K562 (cell line): ENCODE measurements at regions not wholly inside any gene's neighbourhood (a gene's known extent, or its start where the extent isn't known, plus 50 kb on each side); places are given as distances from the start of the nearest gene placed in this dataset.

Experiments used
- CEBPB ChIP-seq: fragments of 450-650 bp; IDR thresholded peaks from 2 replicates; pipeline ENCODE4 v1.6.1; 2016; ENCODE audit warnings: missing genetic modification characterization, missing compliant biosample characterization
- CTCF ChIP-seq, 3 experiments: IDR thresholded peaks in 2 of 3; conservative IDR thresholded peaks in 1 of 3; 2 replicates each; pipeline ENCODE4 v1.5.1; 2011 to 2012; ENCODE audit warnings: low read length in 3 of 3, mild to moderate bottlenecking in 3 of 3, control low read depth in 2 of 3, improper control_type of control experiment in 1 of 3, inconsistent platforms in 1 of 3, low read depth in 1 of 3, mixed read lengths in 1 of 3, moderate library complexity in 1 of 3; ENCODE audit not compliant: insufficient read depth in 2 of 3
- EZH2 ChIP-seq: IDR thresholded peaks from 2 replicates; pipeline ENCODE4 v1.6.1; 2012; ENCODE audit warnings: low read depth, mild to moderate bottlenecking, inconsistent platforms, low read length, borderline replicate concordance
- JUND ChIP-seq, 2 experiments: IDR thresholded peaks; 2 replicates in 1 of 2; 3 replicates in 1 of 2; pipeline ENCODE4 v1.6.1; 2011; ENCODE audit warnings: borderline replicate concordance in 2 of 2, low read depth in 2 of 2, low read length in 2 of 2, improper control_type of control experiment in 1 of 2, missing biosample characterization in 1 of 2, missing genetic modification characterization in 1 of 2, missing genetic modification reagents in 1 of 2
- MYC ChIP-seq, 2 experiments: fragments of 250-450 bp in 1 of 2; sonication (Bioruptor Pico) in 1 of 2; IDR thresholded peaks; 2 replicates each; pipeline versions ENCODE4 v1.5.1 to v1.6.1; 2012 to 2021; ENCODE audit warnings: low read depth in 2 of 2, borderline replicate concordance in 1 of 2, improper control_type of control experiment in 1 of 2, low read length in 1 of 2, mild to moderate bottlenecking in 1 of 2, moderate library complexity in 1 of 2
- RUNX1 ChIP-seq: sonication (generic); IDR thresholded peaks from 2 replicates; pipeline ENCODE4 v1.6.1; 2016; ENCODE audit warnings: antibody characterized with exemption, low read depth
- SMARCC2 ChIP-seq: fragments of 450-650 bp; IDR thresholded peaks from 2 replicates; pipeline ENCODE4 v1.6.1; 2017; ENCODE audit warnings: antibody characterized with exemption, moderate library complexity, mild to moderate bottlenecking, low read depth
- U2AF1 ChIP-seq: fragments of 200-400 bp; formaldehyde crosslinking; optimal IDR thresholded peaks from 2 replicates; pipeline ENCODE3; 2017; ENCODE audit warnings: mild to moderate bottlenecking, low read depth, low read length, moderate library complexity
- ZBTB1 ChIP-seq: sonication (generic); formaldehyde crosslinking; IDR thresholded peaks from 2 replicates; pipeline ENCODE4 v1.8.1; 2023; ENCODE audit warnings: missing genetic modification reagents, low read depth, mild to moderate bottlenecking, borderline replicate concordance
- ZBTB17 ChIP-seq: fragments of 450-650 bp; formaldehyde crosslinking; IDR thresholded peaks from 2 replicates; pipeline ENCODE4 v1.4.0; 2020; ENCODE audit warnings: mild to moderate bottlenecking
- ZNF280B ChIP-seq: fragments of 250-450 bp; sonication (Bioruptor Pico); IDR thresholded peaks from 2 replicates; pipeline ENCODE4 v1.5.1; 2021; ENCODE audit warnings: mild to moderate bottlenecking
- ZNF589 ChIP-seq: fragments of 200-800 bp; sonication (Bioruptor generic); IDR thresholded peaks from 2 replicates; pipeline ENCODE4 v1.6.1; 2016; ENCODE audit warnings: low read depth, missing genetic modification characterization, missing compliant biosample characterization
- ZNF785 ChIP-seq: fragments of 250-450 bp; sonication (Bioruptor Pico); IDR thresholded peaks from 2 replicates; pipeline ENCODE4 v1.4.0; 2020; ENCODE audit warnings: mild to moderate bottlenecking
- TF ChIP-seq, protein P1 (sequence below), 2 experiments: fragments of 450-650 bp in 1 of 2; sonication (generic) in 1 of 2; formaldehyde crosslinking in 1 of 2; IDR thresholded peaks in 1 of 2; conservative IDR thresholded peaks in 1 of 2; 2 replicates each; pipeline versions ENCODE4 v1.6.1 to v1.8.1; 2016 to 2023; ENCODE audit warnings: mild to moderate bottlenecking in 2 of 2, moderate library complexity in 2 of 2, inconsistent platforms in 1 of 2, missing genetic modification reagents in 1 of 2

DNA sequence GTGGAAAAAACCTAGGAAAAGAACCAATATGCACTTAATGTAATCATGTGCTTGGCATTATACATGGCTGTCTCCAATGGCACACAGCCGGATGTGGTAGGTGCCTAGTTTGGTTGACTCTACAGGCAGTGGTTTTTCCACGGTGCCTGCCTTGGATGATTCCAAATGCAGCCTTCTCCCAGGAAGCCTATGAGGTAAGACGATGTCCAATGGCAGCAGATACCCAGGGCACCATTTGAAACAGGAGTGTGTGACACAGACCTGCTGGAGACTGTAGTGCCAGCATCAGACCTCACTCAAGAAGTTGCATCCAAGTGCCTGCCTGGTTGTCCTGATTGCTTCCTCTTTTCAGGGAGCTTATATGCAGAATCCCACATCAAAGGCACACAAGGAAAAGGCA is 88.0 kb upstream of the VASH1 start:
- TF ChIP-seq EZH2 (no peak), RUNX1 (no peak), ZNF589 (CRISPR knock-in tag) (no peak), ZNF280B (CRISPR knock-in tag) (no peak), JUND (IDR thresholded peaks at IDR 0.05; ENCODE audit: borderline replicate concordance, low read depth, low read length) (no peak), JUND (tag; IDR thresholded peaks at IDR 0.05; ENCODE audit: borderline replicate concordance, low read depth, low read length) (no peak), MYC (IDR thresholded peaks at IDR 0.05; ENCODE audit: low read depth, low read length) (no peak), MYC (CRISPR knock-in tag; IDR thresholded peaks at IDR 0.05; ENCODE audit: borderline replicate concordance, low read depth) (no peak), SMARCC2 (no peak), CEBPB (no peak), U2AF1 (no peak), ZBTB17 (CRISPR knock-in tag) (no peak), CTCF (IDR thresholded peaks at IDR 0.05 in 2 of 3, conservative IDR thresholded peaks at IDR 0.05 in 1 of 3; ENCODE audit: insufficient read depth in 2 of 3, low read depth in 1 of 3, low read length in 3 of 3) (no peak), ZNF785 (CRISPR knock-in tag) (no peak), ZBTB1 (CRISPR knock-in tag) (no peak)
- TF ChIP-seq, protein P1, sequence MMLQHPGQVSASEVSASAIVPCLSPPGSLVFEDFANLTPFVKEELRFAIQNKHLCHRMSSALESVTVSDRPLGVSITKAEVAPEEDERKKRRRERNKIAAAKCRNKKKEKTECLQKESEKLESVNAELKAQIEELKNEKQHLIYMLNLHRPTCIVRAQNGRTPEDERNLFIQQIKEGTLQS (IDR thresholded peaks at IDR 0.05) = no peak
- TF ChIP-seq, protein P1 (CRISPR knock-in tag; conservative IDR thresholded peaks at IDR 0.05) = no peak
